NCI-H2196 (cell line): ENCODE measurements at regions not wholly inside any gene's neighbourhood (a gene's known extent, or its start where the extent isn't known, plus 50 kb on each side); places are given as distances from the start of the nearest gene placed in this dataset.
A peak's percentile ranks its signal among the peaks of the same experiment; 100 is the strongest.

Source experiments
- DNase-seq: peaks from one replicate; lab custom pipeline; 2025; ENCODE audit not compliant: unreplicated experiment; lab: John Stamatoyannopoulos, UW

GRCh38 chr3:45277636-45278035, 51.5 kb upstream of the TMEM158 start:
- DNase-seq = no peak

- DNase-seq = no peak
These were observed 54.1 kb upstream of the TMEM158 start for GRCh38 chr3:45280232-45280631.

DNA sequence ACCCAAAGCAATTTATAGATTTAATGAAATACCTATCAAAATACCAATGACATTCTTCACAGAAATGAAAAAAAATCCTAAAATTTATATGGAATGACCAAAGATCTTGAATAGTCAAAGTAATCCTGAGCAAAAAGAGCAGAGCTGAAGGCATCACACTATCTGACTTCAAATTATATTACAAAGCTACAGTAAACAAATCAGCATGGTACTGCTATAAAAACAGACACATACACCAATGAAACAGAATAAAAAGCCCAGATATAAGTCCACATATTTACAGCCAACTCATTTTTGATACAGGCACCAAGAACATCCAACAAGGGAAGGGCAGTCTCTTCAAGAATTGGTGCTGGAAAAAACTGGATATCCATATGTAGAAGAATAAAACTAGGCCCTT, 54.9 kb upstream of the TMEM158 start:
- DNase-seq = no peak

GRCh38 chr3:45283471-45283870, 57.4 kb upstream of the TMEM158 start:
- no peak for DNase-seq

DNA sequence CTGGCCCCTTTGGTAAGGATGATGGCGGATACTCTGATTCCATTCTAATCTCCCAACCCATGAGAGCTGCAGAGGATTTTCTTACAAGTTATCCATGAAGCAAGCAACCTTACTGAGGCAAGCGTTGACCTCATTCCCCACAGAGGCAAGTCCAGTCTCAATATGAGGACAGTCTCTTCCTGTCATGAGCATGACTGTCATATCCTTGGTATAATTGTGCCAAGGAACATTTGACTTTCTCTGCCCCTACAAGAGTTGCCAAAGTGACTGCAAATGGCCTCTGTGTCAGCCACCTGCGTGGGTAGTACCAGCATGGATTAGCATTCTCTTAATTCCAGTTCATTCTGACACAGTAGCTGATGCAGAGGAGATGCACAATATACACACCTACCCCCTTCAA, 71.2 kb upstream of the TMEM158 start:
- no peak for DNase-seq

GRCh38 chr3:45302470-45302869, 76.4 kb upstream of the TMEM158 start:
- no peak for DNase-seq

DNA sequence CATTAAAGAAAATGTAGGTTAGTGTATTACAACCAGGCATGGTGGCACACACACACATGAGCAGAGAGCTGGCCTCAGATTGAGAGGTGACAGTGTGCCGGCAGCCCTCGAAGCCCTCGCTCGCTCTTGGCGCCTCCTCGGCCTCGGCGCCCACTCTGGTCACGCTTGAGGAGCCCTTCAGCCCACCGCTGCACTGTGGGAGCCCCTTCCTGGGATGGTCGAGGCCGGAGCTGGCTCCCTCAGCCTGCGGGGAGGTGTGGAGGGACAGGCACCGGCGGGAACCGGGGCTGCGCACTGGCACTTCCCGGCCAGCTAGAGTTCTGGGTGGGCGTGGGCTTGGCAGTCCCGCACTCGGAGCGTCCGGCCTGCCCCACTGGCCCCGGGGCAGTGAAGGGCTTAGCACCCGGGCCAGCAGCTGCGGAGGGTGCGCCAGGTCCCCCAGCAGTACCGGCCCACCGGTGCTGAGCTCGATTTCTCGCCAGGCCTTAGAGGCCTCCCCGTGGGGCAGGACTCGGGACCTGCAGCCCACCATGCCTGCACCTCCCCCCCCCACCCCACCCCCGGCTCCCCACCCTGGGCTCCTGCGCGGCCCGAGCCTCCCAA, 80.4 kb upstream of the TMEM158 start:
- no peak for DNase-seq

GRCh38 chr3:45309876-45310275, 78.5 kb upstream of the LARS2 start:
- peak; percentile 72 for DNase-seq

DNA sequence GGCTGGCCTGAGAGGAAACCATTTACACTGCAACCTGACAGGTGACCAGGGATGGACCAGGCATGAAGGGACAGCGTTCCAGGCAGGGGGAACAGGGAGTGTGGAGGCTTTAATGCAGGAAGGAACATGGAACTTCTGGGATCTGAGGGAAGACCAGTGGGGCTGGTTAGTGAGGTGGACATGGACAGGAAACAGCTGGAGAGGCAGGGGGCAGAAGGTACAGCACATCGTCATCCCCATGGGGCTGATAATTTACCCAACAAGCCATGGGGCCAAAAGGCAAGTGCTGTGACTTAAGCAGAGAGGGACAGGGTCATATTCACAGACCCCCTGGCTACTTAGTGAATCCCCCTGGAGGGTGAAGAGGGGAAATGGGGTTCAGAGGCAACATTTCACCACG, 77.0 kb upstream of the LARS2 start:
- no peak for DNase-seq

DNA sequence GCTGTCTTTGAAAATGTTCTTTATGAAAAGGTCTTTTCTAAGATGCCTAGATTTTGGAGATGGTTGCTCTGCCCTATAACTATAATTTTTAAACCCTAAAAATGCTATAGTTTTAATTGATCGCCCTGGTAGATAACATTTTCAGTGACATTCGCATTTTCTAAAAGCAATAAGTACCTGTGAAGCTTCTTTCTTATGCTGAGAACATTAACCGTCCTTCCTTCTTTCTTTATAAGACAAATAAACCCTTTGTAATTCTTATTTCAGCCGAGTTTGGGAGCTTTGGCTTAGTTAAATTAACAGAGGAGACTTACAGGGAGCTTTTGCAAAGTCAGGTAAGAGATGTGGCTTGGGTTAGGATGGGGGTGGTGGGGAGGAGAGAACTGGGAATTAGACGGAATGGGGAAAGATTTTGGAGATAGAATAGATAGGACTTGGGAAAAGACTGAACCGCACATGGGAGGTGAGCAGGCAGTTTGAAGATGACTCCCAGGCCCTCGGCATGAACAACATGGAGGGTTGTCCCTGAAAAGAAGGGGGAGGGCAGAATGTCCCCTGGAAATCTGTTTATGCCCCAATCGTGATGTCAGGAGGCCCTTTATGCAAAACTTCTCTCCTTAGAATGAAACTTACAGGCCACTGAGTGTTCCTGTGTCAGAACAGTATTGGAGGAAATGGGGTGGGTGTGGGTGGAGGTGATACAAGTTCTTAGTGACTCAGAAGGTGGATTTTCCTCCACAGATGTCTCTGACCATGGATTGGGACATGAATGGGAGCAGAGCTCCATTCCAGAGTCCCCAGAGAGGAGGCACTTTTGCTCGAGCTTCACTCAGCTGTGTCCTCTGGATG, 76.2 kb upstream of the LARS2 start:
- DNase-seq = no peak

GRCh38 chr3:45312836-45313493, 75.4 kb upstream of the LARS2 start:
- no peak for DNase-seq

DNA sequence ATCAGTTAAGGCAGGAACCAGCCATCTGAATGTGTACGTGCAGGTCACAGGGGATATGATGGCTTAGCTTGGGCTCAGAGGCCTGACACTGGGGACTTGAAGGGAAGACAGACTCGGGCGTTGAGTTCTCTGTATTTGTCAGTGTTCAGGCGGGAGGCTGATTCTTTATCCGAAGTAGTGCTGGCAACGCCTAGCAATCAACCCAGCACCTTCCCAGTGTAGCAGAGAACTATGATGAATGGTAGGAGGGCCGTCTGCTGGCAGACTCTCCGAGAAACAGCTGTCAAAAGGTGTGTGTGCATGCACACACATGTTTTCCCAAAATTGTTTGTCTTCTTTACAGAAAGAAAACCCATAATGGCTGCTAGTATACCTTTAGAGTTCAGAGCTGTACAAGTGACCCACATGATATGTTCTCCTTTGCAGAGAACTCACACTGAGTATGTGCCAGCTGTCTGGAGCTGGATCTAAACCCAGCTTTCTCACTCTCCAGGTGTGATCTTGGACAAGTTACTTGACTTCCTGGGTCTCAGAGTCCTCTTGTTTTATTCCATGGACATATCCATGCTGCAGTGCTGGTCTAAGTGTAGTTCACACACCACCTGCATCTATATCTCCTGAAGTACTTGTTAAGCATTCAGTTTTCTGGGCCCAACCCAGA, 74.5 kb upstream of the LARS2 start:
- DNase-seq = no peak

GRCh38 chr3:45317710-45318109, 70.7 kb upstream of the LARS2 start:
- no peak for DNase-seq

GRCh38 chr3:45318689-45319088, 69.7 kb upstream of the LARS2 start:
- no peak for DNase-seq

DNA sequence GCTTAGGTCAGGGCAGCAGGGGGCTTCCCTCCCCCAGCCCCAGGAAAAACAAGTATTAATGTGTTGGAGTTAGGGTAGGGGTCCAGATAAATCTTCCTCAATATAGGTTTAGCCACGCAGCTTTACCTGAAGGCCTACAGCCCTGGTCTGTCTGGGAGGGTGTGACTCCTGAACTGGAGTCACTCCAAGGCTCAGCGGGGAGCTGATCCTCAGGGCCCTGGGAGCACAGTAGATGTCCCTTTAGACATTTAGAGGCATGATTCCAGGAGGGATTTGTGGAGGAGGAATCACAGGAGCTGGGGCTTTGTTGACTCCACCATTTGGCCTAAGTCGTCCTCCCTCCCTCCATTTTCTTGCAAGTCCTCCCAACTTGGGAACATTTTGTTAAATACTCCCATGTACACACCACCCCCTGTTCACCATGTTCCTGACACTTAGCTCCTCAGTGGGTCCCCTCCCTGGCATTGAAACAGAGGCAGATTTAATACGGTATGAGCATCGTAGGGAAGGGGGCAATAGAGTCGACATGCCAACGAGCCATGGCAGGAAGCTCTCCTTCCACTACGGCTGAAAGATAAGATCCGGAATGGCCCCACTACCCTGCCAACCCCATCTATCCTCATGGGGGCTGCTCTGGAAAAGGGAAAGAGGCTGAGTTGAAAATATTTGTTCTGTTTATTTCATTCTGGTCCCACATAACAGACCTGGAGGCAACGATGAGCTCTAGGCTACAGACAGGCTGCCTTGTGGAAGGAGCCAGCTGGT, 69.0 kb upstream of the LARS2 start:
- DNase-seq = no peak

DNA sequence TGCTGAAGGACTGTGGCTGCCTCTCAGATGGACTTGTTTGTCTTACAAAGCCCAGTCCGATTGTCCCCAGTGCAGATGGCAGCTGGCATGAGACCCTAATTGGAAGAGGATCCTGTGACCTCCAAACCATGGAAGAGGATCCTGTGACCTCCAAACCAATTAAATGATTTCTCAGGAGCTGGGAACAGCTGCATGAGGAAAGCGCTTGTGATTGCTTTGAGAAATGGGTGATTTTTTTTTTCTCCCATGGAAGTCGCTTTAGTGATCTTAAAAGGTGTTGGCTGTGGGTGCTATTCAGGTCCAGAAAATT, 68.4 kb upstream of the LARS2 start:
- no peak for DNase-seq

GRCh38 chr3:45320986-45321385, 67.4 kb upstream of the LARS2 start:
- no peak for DNase-seq

- peak; percentile 3 for DNase-seq
These were observed 66.6 kb upstream of the LARS2 start for GRCh38 chr3:45321607-45322391.

DNA sequence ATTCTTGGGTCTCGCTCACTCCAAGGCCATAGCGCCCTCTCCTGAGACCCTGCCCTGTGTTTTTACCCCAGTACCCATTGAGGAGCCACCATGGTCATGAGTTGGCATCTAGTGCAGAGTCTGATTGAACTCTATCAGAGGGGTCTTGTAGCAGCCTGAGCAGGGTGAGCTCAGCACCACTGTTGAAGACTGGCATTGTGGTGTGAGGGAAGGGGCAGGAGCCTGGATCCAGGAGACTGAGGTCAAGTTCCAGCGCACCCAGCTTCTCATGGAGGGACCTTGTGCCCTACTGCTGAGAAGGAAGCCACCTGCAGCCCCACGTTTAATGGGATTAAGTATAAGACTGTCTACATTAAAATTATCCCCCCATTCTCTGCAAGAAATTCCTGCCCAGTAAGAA, 65.8 kb upstream of the LARS2 start:
- DNase-seq = no peak

GRCh38 chr3:45325676-45326075, 62.7 kb upstream of the LARS2 start:
- DNase-seq = no peak
